ENCODE measurements at regions not wholly inside any gene's neighbourhood (a gene's known extent, or its start where the extent isn't known, plus 50 kb on each side); places are given as distances from the start of the nearest gene placed in this dataset.

DNA sequence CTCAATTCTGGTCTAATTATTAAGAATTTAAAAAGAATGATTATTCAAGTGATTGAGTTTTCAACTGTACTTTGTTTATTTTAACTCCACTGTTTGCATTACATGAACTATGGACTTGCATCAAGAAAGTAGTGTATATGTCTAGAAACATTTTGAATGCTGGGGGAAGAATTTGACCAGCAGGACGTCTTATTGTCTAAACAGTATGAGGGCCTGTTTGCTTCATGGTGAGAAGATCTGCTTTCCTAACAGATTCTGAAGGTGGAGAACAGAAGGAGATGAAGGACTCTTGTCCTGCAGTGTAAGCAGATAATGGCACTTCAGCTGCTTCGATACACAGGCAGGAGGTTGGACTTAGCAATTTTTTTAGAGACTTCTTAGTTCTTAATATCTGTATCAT, 176.0 kb downstream of the DACT1 start:
- TF ChIP-seq RAD21 (IDR thresholded peaks at IDR 0.05; ENCODE audit: insufficient read depth, low read depth, low read length), result no peak
- TF ChIP-seq FOS (IDR thresholded peaks at IDR 0.05; ENCODE audit: borderline replicate concordance, extremely low read depth, insufficient read length), result no peak
- TF ChIP-seq, protein P1, sequence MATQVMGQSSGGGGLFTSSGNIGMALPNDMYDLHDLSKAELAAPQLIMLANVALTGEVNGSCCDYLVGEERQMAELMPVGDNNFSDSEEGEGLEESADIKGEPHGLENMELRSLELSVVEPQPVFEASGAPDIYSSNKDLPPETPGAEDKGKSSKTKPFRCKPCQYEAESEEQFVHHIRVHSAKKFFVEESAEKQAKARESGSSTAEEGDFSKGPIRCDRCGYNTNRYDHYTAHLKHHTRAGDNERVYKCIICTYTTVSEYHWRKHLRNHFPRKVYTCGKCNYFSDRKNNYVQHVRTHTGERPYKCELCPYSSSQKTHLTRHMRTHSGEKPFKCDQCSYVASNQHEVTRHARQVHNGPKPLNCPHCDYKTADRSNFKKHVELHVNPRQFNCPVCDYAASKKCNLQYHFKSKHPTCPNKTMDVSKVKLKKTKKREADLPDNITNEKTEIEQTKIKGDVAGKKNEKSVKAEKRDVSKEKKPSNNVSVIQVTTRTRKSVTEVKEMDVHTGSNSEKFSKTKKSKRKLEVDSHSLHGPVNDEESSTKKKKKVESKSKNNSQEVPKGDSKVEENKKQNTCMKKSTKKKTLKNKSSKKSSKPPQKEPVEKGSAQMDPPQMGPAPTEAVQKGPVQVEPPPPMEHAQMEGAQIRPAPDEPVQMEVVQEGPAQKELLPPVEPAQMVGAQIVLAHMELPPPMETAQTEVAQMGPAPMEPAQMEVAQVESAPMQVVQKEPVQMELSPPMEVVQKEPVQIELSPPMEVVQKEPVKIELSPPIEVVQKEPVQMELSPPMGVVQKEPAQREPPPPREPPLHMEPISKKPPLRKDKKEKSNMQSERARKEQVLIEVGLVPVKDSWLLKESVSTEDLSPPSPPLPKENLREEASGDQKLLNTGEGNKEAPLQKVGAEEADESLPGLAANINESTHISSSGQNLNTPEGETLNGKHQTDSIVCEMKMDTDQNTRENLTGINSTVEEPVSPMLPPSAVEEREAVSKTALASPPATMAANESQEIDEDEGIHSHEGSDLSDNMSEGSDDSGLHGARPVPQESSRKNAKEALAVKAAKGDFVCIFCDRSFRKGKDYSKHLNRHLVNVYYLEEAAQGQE (IDR thresholded peaks at IDR 0.05; ENCODE audit: low read depth, low read length), result no peak
- no peak for TF ChIP-seq POLR2AphosphoS2 (IDR thresholded peaks at IDR 0.05; ENCODE audit: low read depth, low read length)
- no peak for TF ChIP-seq STAT3 (IDR thresholded peaks at IDR 0.05; ENCODE audit: low read depth, low read length)
- TF ChIP-seq, protein P2, sequence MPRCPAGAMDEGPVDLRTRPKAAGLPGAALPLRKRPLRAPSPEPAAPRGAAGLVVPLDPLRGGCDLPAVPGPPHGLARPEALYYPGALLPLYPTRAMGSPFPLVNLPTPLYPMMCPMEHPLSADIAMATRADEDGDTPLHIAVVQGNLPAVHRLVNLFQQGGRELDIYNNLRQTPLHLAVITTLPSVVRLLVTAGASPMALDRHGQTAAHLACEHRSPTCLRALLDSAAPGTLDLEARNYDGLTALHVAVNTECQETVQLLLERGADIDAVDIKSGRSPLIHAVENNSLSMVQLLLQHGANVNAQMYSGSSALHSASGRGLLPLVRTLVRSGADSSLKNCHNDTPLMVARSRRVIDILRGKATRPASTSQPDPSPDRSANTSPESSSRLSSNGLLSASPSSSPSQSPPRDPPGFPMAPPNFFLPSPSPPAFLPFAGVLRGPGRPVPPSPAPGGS (IDR thresholded peaks at IDR 0.05; ENCODE audit: borderline replicate concordance, insufficient read depth, low read depth, low read length, poor library complexity, severe bottlenecking), result no peak
- no peak for TF ChIP-seq POLR2A (IDR thresholded peaks at IDR 0.05; ENCODE audit: low read depth, low read length)
- no peak for TF ChIP-seq EP300 (IDR thresholded peaks at IDR 0.05; ENCODE audit: borderline replicate concordance in 1 of 2, control insufficient read depth in 1 of 2, low read depth in 2 of 2, low read length in 2 of 2)

Data from GM12878 (cell line).